Heart right ventricle (tissue), 16 donors: ENCODE measurements at regions not wholly inside any gene's neighbourhood (a gene's known extent, or its start where the extent isn't known, plus 50 kb on each side); places are given as distances from the start of the nearest gene placed in this dataset.

Source experiments
- ATAC-seq, 8 donors: fragments of 200-7000 bp; cut with Tn5 transposase; one replicate each; pipeline ENCODE4 v1.9.1; 2020; ENCODE audit warnings: mild to moderate bottlenecking in 8 of 8, moderate library complexity in 8 of 8, moderate number of reproducible peaks in 1 of 8
- DNase-seq, 2 donors: peaks; one replicate each; pipeline ENCODE4 v3.0.0-alpha.2; 2020
- H3K27ac ChIP-seq, 10 donors: fragments of 200-600 bp; sonication (generic) in 2 of 10; one replicate each; pipeline versions ENCODE4 v1.5.0 to v1.8.0; 2020 to 2022; ENCODE audit warnings: mild to moderate bottlenecking in 3 of 10
- H3K27me3 ChIP-seq, 7 donors: fragments of 200-600 bp; one replicate each; pipeline ENCODE4 v1.8.0; 2021 to 2022; ENCODE audit warnings: mild to moderate bottlenecking in 2 of 7
- H3K36me3 ChIP-seq, 9 donors: fragments of 200-600 bp; sonication (generic) in 1 of 9; one replicate each; pipeline versions ENCODE4 v1.5.0 to v1.8.0; 2020 to 2022; ENCODE audit warnings: mild to moderate bottlenecking in 2 of 9
- H3K4me1 ChIP-seq, 9 donors: fragments of 200-600 bp; sonication (generic) in 1 of 9; one replicate each; pipeline versions ENCODE4 v1.5.0 to v1.8.0; 2020 to 2022; ENCODE audit warnings: mild to moderate bottlenecking in 4 of 9
- H3K4me3 ChIP-seq, 10 donors: fragments of 200-600 bp; sonication (generic) in 2 of 10; one replicate each; pipeline versions ENCODE4 v1.5.0 to v1.8.0; 2020 to 2022; ENCODE audit warnings: mild to moderate bottlenecking in 7 of 10, moderate library complexity in 2 of 10
- H3K9me3 ChIP-seq, 11 donors: fragments of 200-600 bp in 10 of 11; sonication (generic) in 2 of 11; one replicate each; pipeline versions ENCODE4 v1.5.0 to v1.8.0; 2013 to 2022; ENCODE audit warnings: mild to moderate bottlenecking in 2 of 11, control low read depth in 1 of 11, moderate library complexity in 1 of 11
- WGBS, 2 donors: extraction: QIAGEN DNeasy Blood & Tissue Kit; methylation state at CpG; one replicate each; pipeline ENCODE4 v1.1.7; 2013; ENCODE audit warnings: inconsistent platforms in 1 of 2; 5-methylcytosine and 5-hydroxymethylcytosine counted together
- intact Hi-C, 10 donors: fragments of 100-400 bp; cut with DNase I; formaldehyde crosslinking; loops; one replicate each; pipeline versions ENCODE4 v1.11.1 to v1.14.2; 2022
- TF ChIP-seq, protein P1 (sequence below), 9 donors: fragments of 200-600 bp; sonication (generic) in 2 of 9; IDR thresholded peaks; one replicate each; pipeline versions ENCODE4 v1.5.0 to v1.8.0; 2021 to 2022; ENCODE audit warnings: antibody characterized with exemption in 9 of 9, mild to moderate bottlenecking in 5 of 9, moderate library complexity in 1 of 9
- donor health status: Arrhythmogenic right ventricular cardiomyopathy.
- donor health status: ischemic (EF 13 %, LVEDD 7.1; RV severe dilation, severe dysfunction).
- donor health status: healthy with polysubstance abuse.
- donor health status: DM: no; HTN: yes; CAD: no.
- donor health status: DM: no; HTN: no; CAD: no.
- donor health status: ischemic (EF 25% LVEDD 6.9; RV normal size, moderate dysfunction).
- donor health status: ischemic (EF 25% LVEDD 5.7; RV mildly dilated, moderate dysfunction).
- donor health status: healthy.
- donor health status: DM: yes; HTN: yes; CAD: no.
- donor health status: Ischemic cardiomyopathy.
- donor health status: ischemic (EF 35%, LVEDD 5.7; RV mildly dilated, moderate dysfunction).
- donor health status: nonischemic (EF 11% LVEDD 7.7; RV severe dilation, severe dysfunction).
- donor health status: DM: yes; HTN: yes; CAD: no.
- donor health status: PGD.
- donor health status: ischemic (EF 29% LVEDD 5.4; RV normal size, mild dysfunction).
- donor health status: nonischemic (EF 23%, LVEDD 6.1; RV moderate dilation, normal function).

DNA sequence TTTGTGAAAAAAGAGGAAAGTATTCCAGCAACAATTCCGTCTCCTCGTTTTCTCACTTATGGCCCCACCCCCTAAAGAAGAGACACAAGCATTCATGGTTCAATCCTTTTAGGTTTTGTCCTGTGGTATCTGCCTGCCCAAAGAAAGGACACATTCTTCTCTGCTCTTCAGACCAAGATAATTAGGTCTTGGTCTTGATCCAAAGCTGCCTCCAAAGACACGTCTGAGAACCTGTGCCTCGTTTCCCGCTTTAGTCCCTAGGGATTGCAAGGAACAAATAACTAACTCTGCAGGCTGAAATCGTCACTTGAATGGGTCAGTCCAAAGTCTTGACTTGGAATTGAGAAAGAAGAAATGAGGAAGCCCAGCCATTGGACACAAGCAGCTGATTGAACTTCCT, 202.7 kb upstream of the FAR2 start:
- Histone ChIP-seq H3K27ac (no peak overlapping the region), H3K9me3 (no peaks in the 10 kb centered on the region), H3K4me3 (no peak overlapping the region), H3K36me3 (no peaks in the 10 kb centered on the region), H3K4me1 (no peaks in the 10 kb centered on the region), H3K27me3 (no peaks in the 10 kb centered on the region)
- TF ChIP-seq, protein P1, sequence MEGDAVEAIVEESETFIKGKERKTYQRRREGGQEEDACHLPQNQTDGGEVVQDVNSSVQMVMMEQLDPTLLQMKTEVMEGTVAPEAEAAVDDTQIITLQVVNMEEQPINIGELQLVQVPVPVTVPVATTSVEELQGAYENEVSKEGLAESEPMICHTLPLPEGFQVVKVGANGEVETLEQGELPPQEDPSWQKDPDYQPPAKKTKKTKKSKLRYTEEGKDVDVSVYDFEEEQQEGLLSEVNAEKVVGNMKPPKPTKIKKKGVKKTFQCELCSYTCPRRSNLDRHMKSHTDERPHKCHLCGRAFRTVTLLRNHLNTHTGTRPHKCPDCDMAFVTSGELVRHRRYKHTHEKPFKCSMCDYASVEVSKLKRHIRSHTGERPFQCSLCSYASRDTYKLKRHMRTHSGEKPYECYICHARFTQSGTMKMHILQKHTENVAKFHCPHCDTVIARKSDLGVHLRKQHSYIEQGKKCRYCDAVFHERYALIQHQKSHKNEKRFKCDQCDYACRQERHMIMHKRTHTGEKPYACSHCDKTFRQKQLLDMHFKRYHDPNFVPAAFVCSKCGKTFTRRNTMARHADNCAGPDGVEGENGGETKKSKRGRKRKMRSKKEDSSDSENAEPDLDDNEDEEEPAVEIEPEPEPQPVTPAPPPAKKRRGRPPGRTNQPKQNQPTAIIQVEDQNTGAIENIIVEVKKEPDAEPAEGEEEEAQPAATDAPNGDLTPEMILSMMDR (IDR thresholded peaks at IDR 0.05): no peak
- 43 to 58% methylated on average over 6 of the region's 6 CpGs for WGBS, 2 donors
- intact Hi-C loops: no loop called here
- DNase-seq: no peak
- no peak for ATAC-seq

DNA sequence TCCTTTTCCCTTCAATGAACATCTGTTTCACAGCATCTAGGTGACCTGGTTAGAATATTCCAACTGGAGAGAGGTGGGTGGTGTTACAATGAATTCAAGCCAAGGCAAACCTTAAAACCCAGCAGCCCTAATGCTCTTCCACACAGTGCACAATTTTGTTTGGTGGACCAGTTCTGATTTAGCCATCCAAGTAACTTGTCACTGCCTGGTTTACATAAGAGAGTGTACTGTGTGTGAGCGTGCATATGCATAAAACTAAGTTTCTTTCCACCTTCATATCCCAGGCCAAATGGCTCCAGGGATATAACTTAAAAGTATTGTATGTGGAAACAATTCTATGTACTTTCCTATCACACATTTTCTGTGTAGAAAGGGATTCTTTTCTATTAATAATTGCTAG, 200.4 kb upstream of the FAR2 start:
- no peaks in the 10 kb centered on the region for H3K9me3 ChIP-seq
- H3K4me1 ChIP-seq: no peaks in the 10 kb centered on the region
- no peaks in the 10 kb centered on the region for H3K27me3 ChIP-seq
- no peak for ATAC-seq
- H3K27ac ChIP-seq: no peak overlapping the region
- H3K36me3 ChIP-seq: no peaks in the 10 kb centered on the region
- no peak overlapping the region for H3K4me3 ChIP-seq
- TF ChIP-seq, protein P1 (IDR thresholded peaks at IDR 0.05): no peak
- WGBS, 2 donors: 95 to 97% methylated on average over 1 of the region's 1 CpG
- DNase-seq: no peak
- intact Hi-C loops: no loop called here

DNA sequence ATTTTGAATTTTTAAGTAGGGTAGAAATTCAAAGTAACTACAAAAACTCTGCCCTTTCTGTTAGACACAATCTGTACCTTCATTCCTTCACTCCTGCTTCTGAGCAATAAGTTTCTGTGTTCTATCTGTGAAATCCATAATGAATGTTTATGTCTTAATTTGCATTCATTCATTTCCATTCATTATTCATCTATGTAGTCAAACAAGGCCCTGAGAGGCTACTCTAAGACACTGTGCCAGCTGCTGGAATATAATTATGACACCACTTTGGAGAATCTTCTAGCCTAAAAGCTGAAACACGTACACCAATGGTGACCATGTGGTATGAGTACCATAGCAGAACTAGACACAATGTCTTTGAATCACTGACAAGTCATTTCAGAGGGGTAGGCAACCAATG, 199.9 kb upstream of the FAR2 start:
- intact Hi-C loops: no loop called here

DNA sequence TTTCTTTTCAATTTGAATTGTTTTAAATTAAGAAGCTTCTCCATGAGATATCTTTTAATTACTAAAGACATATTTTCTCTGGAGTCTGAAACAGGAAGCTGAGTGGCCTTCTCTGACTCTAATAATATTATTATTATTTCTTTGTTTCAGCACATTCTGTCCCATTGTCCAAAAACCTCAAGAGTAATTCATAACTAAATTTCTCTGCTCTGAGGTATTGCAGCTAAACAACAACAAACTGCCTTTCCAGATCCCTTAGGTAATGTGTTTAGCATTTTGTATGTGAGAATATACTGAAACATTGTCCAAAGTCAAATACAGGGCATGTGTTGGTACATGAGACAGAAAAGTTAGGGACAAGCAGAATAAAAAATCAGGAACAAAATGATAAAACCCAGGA, 199.0 kb upstream of the FAR2 start:
- H3K27ac ChIP-seq: no peak overlapping the region
- intact Hi-C loops: no loop called here
- no peaks in the 10 kb centered on the region for H3K9me3 ChIP-seq
- no peaks in the 10 kb centered on the region for H3K27me3 ChIP-seq
- DNase-seq: no peak
- TF ChIP-seq, protein P1 (IDR thresholded peaks at IDR 0.05): no peak
- H3K36me3 ChIP-seq: no peaks in the 10 kb centered on the region
- H3K4me3 ChIP-seq: no peak overlapping the region
- no peak for ATAC-seq
- H3K4me1 ChIP-seq: peaks cover 0 to 7% (median 4%) of the 10 kb centered on the region in 9 donors

More for the DNA sequence above, 199.9 kb upstream of the FAR2 start:
- TF ChIP-seq, protein P1 (IDR thresholded peaks at IDR 0.05): no peak
- WGBS, 2 donors: 90 to 93% methylated on average over 1 of the region's 1 CpG
- no peak for DNase-seq
- no peak for ATAC-seq
- Histone ChIP-seq H3K4me1 (peaks cover 0 to under 1% (median 0%) of the 10 kb centered on the region in 9 donors), H3K9me3 (no peaks in the 10 kb centered on the region), H3K4me3 (no peak overlapping the region), H3K36me3 (no peaks in the 10 kb centered on the region), H3K27ac (no peak overlapping the region), H3K27me3 (no peaks in the 10 kb centered on the region)

DNA sequence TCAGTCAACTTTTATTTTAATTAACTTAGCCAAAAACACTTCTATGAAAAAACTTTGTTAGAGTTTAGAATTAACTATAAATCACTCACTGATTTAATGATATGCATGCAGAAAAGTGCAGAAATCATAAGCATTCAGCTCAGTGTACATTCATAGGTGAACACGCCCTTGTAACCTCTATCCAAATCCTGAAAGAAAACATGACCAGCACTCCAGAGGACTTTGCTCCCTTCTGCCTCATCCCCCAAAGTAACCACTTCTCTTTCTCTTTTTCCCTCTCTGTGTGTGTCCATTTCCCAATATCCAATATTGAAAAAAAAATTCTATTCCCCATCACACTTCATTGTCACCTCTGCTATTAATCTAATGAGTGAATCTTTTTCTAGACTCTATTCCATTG, 197.1 kb upstream of the FAR2 start:
- intact Hi-C loops: no loop called here
- H3K4me1 ChIP-seq: peaks cover 0 to 21% (median 12%) of the 10 kb centered on the region in 9 donors
- H3K36me3 ChIP-seq: no peaks in the 10 kb centered on the region
- WGBS, 2 donors: 76 to 88% methylated on average over 1 of the region's 1 CpG
- no peak overlapping the region for H3K27ac ChIP-seq
- no peak for ATAC-seq
- DNase-seq: no peak
- TF ChIP-seq, protein P1 (IDR thresholded peaks at IDR 0.05): no peak
- no peak overlapping the region for H3K4me3 ChIP-seq
- no peaks in the 10 kb centered on the region for H3K9me3 ChIP-seq
- H3K27me3 ChIP-seq: no peaks in the 10 kb centered on the region
